ENCODE measurements at regions not wholly inside any gene's neighbourhood (a gene's known extent, or its start where the extent isn't known, plus 50 kb on each side); places are given as distances from the start of the nearest gene placed in this dataset.

DNA sequence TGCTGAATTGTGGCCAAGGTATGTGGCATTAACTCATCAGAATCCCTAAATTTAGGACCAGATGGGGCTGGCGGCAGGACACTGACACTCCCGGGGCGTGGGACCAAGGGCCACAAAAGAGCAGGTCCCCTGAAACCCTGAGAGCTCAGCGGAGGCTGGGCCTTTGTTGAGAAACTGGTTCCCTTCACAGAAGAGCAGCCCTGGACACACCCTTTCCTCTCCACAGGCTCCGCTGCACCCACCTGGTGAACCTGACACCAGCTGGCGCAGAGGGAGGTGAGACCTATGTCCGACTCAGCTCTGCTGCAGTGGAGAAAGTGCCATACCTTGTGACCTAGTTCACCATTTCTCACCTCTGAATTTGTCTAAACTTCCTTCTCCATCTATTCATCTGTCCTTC, 119.5 kb downstream of the RTP5 start:
- no peak for TF ChIP-seq CTCF (conservative IDR thresholded peaks at IDR 0.05; ENCODE audit: low read depth, low read length)
- no peak overlapping the region for H3K4me3 ChIP-seq (ENCODE audit: low read length)
- DNase-seq (ENCODE audit: low read depth), result no peak

DNA sequence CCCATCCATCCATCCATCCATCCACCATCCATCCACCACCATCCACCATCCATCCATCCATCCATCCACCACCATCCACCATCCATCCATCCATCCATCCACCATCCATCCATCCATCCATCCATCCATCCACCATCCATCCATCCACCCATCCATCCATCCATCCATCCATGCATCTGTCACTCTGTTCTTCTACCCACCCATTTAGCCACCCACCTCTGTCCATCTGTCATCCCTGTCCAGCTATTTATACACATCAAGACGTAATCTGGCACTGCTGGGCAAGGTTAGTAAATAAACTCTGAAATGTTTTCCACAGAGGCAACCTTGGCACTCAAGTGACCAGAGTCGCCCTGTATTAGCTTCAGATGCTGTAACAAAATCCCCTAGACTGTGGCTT, 120.9 kb downstream of the RTP5 start:
- no peak for TF ChIP-seq CTCF (conservative IDR thresholded peaks at IDR 0.05; ENCODE audit: low read depth, low read length)
- H3K4me3 ChIP-seq (ENCODE audit: low read length), result no peak overlapping the region
- no peak for DNase-seq (ENCODE audit: low read depth)

GRCh38 chr2:241991299-241991698, 121.8 kb downstream of the RTP5 start:
- DNase-seq (ENCODE audit: low read depth), result no peak
- H3K4me3 ChIP-seq (ENCODE audit: low read length), result no peak overlapping the region
- no peak for TF ChIP-seq CTCF (conservative IDR thresholded peaks at IDR 0.05; ENCODE audit: low read depth, low read length)

DNA sequence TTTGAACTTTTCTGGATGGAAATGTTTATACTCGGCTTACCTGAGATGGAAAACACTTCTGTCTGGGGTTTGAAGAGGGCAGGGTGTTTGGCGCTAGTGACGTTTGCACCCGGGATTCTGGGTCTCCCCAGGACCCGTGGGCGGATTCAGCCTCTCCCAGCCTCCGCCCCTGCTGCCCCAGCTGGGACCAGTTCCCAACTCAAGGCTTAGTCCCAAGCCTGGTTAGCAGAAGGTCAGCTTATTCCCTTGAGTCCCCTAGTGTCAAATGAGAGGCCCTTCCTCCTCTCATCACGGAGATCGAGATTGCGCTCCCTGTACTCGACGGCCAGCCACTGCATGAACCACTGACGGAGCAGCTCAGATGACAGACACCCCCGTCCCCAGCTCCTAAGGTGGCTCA, 123.2 kb downstream of the RTP5 start:
- no peak for TF ChIP-seq CTCF (conservative IDR thresholded peaks at IDR 0.05; ENCODE audit: low read depth, low read length)
- no peak for DNase-seq (ENCODE audit: low read depth)

GRCh38 chr2:241993386-241994005, 124.0 kb downstream of the RTP5 start:
- no peak for TF ChIP-seq CTCF (conservative IDR thresholded peaks at IDR 0.05; ENCODE audit: low read depth, low read length)
- no peak overlapping the region for H3K4me3 ChIP-seq (ENCODE audit: low read length)
- no peak for DNase-seq (ENCODE audit: low read depth)

More for the DNA sequence above, 123.2 kb downstream of the RTP5 start:
- no peak overlapping the region for H3K4me3 ChIP-seq (ENCODE audit: low read length)

- H3K4me3 ChIP-seq (ENCODE audit: low read length), result no peak overlapping the region
- DNase-seq (ENCODE audit: low read depth), result no peak
- no peak for TF ChIP-seq CTCF (conservative IDR thresholded peaks at IDR 0.05; ENCODE audit: low read depth, low read length)
These were observed 124.6 kb downstream of the RTP5 start for GRCh38 chr2:241994086-241994485.

DNA sequence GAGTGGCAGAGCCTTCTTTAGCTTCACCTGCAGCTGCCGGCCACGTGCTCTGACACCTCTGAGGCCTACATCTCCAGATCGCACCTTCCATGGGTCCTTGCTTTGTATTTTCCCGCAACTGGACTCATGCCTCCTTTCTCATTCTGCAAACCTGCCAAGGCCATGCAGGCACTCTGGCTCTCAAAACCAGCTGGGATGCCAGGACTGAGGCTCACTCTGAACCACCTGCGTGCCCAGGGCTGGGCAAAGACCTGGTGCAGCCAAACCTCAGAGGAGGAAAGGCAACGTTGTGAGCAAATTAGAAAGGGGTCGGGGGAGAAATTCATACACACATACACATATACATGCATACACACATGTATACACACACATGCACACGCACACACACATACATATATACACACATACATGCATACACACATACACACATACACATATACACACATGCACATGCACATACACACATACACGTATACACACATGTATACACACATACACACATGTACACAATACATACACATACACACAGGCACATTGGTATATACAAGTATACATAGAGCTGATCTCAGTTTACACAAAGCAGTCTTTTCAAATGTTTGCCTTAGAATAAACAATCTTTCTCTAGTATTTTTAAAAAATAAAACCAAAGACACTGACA, 125.2 kb downstream of the RTP5 start:
- DNase-seq (ENCODE audit: low read depth), result no peak
- TF ChIP-seq CTCF (conservative IDR thresholded peaks at IDR 0.05; ENCODE audit: low read depth, low read length), result no peak

More for the DNA sequence above, 125.2 kb downstream of the RTP5 start:
- H3K4me3 ChIP-seq (ENCODE audit: low read length), result no peak overlapping the region
